ENCODE measurements at regions not wholly inside any gene's neighbourhood (a gene's known extent, or its start where the extent isn't known, plus 50 kb on each side); places are given as distances from the start of the nearest gene placed in this dataset.

DNA sequence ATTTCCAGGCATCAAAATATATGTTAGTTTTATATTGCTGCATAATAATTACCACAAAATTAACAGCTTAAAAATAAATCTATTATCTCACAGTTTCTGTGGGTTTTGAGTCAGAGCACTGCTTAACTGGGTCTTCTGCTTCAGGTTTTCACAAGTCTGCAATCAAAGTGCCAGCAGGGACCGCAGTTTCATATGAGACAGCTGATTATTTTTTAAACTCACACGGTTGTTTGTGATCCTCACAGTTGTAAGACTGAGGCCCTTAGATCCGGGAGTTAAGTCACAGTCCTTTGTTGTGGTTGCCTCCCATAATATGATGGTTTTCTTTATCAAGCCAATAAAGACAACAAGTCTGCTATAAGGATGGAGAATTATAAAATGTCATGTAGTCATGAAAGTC lies 146.0 kb upstream of the ZWINT start:
- Histone ChIP-seq H3K9ac (ENCODE audit: control insufficient read depth, extremely low read depth, insufficient read depth, low read length) (no peak overlapping the region), H3K4me2 (ENCODE audit: control insufficient read depth, extremely low read depth, insufficient read depth, low read depth, low read length) (no peak overlapping the region), H4K20me1 (ENCODE audit: control insufficient read depth, extremely low read depth, insufficient read depth, low read length) (no peaks in the 10 kb centered on the region), H3K27ac (ENCODE audit: control insufficient read depth, insufficient read depth, low read length) (no peak overlapping the region), H3K9me1 (ENCODE audit: control insufficient read depth, extremely low read depth, insufficient read depth, low read length) (no peaks in the 10 kb centered on the region), H3K4me3 (ENCODE audit: control insufficient read depth in 2 of 3, extremely low read depth in 1 of 3, insufficient read depth in 2 of 3, low read depth in 1 of 3, low read length in 3 of 3) (no peak overlapping the region), H3K9me3 (ENCODE audit: control insufficient read depth, low read depth, low read length) (no peaks in the 10 kb centered on the region), H3K79me2 (ENCODE audit: control insufficient read depth, insufficient read depth, low read length) (no peaks in the 10 kb centered on the region), H2AFZ (ENCODE audit: control insufficient read depth, low read length) (no peak overlapping the region), H3K36me3 (ENCODE audit: control insufficient read depth in 2 of 2, extremely low read depth in 1 of 2, insufficient read depth in 2 of 2, low read length in 2 of 2) (no peaks in the 10 kb centered on the region), H3K27me3 (ENCODE audit: control insufficient read depth, extremely low read depth, insufficient read depth, low read length) (no peaks in the 10 kb centered on the region), H3K4me1 (ENCODE audit: control insufficient read depth, extremely low read depth, insufficient read depth, low read length) (no peaks in the 10 kb centered on the region)
- TF ChIP-seq EZH2 (IDR thresholded peaks at IDR 0.05; ENCODE audit: low read length) = no peak
- TF ChIP-seq, protein P1, sequence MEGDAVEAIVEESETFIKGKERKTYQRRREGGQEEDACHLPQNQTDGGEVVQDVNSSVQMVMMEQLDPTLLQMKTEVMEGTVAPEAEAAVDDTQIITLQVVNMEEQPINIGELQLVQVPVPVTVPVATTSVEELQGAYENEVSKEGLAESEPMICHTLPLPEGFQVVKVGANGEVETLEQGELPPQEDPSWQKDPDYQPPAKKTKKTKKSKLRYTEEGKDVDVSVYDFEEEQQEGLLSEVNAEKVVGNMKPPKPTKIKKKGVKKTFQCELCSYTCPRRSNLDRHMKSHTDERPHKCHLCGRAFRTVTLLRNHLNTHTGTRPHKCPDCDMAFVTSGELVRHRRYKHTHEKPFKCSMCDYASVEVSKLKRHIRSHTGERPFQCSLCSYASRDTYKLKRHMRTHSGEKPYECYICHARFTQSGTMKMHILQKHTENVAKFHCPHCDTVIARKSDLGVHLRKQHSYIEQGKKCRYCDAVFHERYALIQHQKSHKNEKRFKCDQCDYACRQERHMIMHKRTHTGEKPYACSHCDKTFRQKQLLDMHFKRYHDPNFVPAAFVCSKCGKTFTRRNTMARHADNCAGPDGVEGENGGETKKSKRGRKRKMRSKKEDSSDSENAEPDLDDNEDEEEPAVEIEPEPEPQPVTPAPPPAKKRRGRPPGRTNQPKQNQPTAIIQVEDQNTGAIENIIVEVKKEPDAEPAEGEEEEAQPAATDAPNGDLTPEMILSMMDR (optimal IDR thresholded peaks at IDR 0.05 in 1 of 3, IDR thresholded peaks at IDR 0.05 in 1 of 3, conservative IDR thresholded peaks at IDR 0.05 in 1 of 3; ENCODE audit: extremely low read depth in 1 of 3, insufficient read depth in 2 of 3, low read length in 3 of 3) = no peak
- dilution Hi-C loops (cut with MboI; ENCODE audit: extremely low pct_ligation_motif_present, low sequenced_read_pairs) = no loop called here
- FAIRE-seq = no peak
- no peak for DNase-seq (ENCODE audit: low read depth, low spot score)

DNA sequence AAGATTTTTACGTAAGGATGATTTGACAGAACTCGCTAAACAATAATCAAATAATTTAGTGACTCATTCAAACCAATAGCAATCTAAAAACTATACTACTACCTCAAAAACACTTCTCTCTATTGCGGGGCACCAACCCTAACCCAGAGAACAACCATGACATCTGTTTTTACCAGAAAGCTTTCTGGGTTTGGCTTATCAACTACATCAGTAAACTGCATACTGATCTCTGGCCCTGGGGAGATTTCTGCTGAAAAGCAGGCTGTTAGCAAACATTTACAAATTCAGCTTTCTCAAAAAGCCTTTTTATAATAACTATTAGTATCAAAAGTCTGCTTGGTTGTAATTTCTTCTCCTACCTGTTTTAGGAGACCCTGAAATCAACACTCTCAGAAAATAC lies 144.5 kb upstream of the ZWINT start:
- Histone ChIP-seq H3K79me2 (ENCODE audit: control insufficient read depth, insufficient read depth, low read length) (no peaks in the 10 kb centered on the region), H4K20me1 (ENCODE audit: control insufficient read depth, extremely low read depth, insufficient read depth, low read length) (no peaks in the 10 kb centered on the region), H3K9me3 (ENCODE audit: control insufficient read depth, low read depth, low read length) (no peaks in the 10 kb centered on the region), H3K27me3 (ENCODE audit: control insufficient read depth, extremely low read depth, insufficient read depth, low read length) (no peaks in the 10 kb centered on the region), H3K36me3 (ENCODE audit: control insufficient read depth in 2 of 2, extremely low read depth in 1 of 2, insufficient read depth in 2 of 2, low read length in 2 of 2) (no peaks in the 10 kb centered on the region), H3K27ac (ENCODE audit: control insufficient read depth, insufficient read depth, low read length) (no peak overlapping the region), H3K4me2 (ENCODE audit: control insufficient read depth, extremely low read depth, insufficient read depth, low read depth, low read length) (no peak overlapping the region), H3K4me3 (ENCODE audit: control insufficient read depth in 2 of 3, extremely low read depth in 1 of 3, insufficient read depth in 2 of 3, low read depth in 1 of 3, low read length in 3 of 3) (no peak overlapping the region), H3K9ac (ENCODE audit: control insufficient read depth, extremely low read depth, insufficient read depth, low read length) (no peak overlapping the region), H3K9me1 (ENCODE audit: control insufficient read depth, extremely low read depth, insufficient read depth, low read length) (no peaks in the 10 kb centered on the region), H3K4me1 (ENCODE audit: control insufficient read depth, extremely low read depth, insufficient read depth, low read length) (no peaks in the 10 kb centered on the region), H2AFZ (ENCODE audit: control insufficient read depth, low read length) (no peak overlapping the region)
- FAIRE-seq (no peak), DNase-seq (ENCODE audit: low read depth, low spot score) (no peak)
- dilution Hi-C loops (cut with MboI; ENCODE audit: extremely low pct_ligation_motif_present, low sequenced_read_pairs) = no loop called here
- no peak for TF ChIP-seq EZH2 (IDR thresholded peaks at IDR 0.05; ENCODE audit: low read length)
- TF ChIP-seq, protein P1 (optimal IDR thresholded peaks at IDR 0.05 in 1 of 3, IDR thresholded peaks at IDR 0.05 in 1 of 3, conservative IDR thresholded peaks at IDR 0.05 in 1 of 3; ENCODE audit: extremely low read depth in 1 of 3, insufficient read depth in 2 of 3, low read length in 3 of 3) = no peak

Data from keratinocyte (primary cell).